Hematopoietic multipotent progenitor cell treated with erythropoietin and hydrocortisone succinate and interleukin-3 and kit ligand, for 8 days (in vitro differentiated cells): ENCODE measurements at regions not wholly inside any gene's neighbourhood (a gene's known extent, or its start where the extent isn't known, plus 50 kb on each side); places are given as distances from the start of the nearest gene placed in this dataset.

Experiments used
- DNase-seq: peaks from one replicate; pipeline ENCODE4 v3.0.0-alpha.2; 2015

- DNase-seq, result no peak
Measured at GRCh38 chr11:70486731-70487130, 88.4 kb downstream of the CTTN start.

GRCh38 chr11:70487160-70487559 is 88.8 kb downstream of the CTTN start:
- DNase-seq, result no peak

- DNase-seq, result no peak
Measured at GRCh38 chr11:70487756-70488155, 89.4 kb downstream of the CTTN start.

- no peak for DNase-seq
Measured at GRCh38 chr11:70488171-70488703, 89.9 kb downstream of the CTTN start.

GRCh38 chr11:70489276-70489675 is 90.9 kb downstream of the CTTN start:
- no peak for DNase-seq

- no peak for DNase-seq
Measured at GRCh38 chr11:70490208-70490607, 91.9 kb downstream of the CTTN start.

GRCh38 chr11:70490723-70491558 is 92.6 kb downstream of the CTTN start:
- no peak for DNase-seq

- DNase-seq, result no peak
Measured at GRCh38 chr11:70491696-70492472, 93.6 kb downstream of the CTTN start.

- no peak for DNase-seq
Measured at GRCh38 chr11:70493089-70493474, 94.8 kb downstream of the CTTN start.

- no peak for DNase-seq
Measured at GRCh38 chr11:70493891-70494290, 95.6 kb downstream of the CTTN start.

- DNase-seq, result no peak
Measured at GRCh38 chr11:70494559-70495350, 96.4 kb downstream of the CTTN start.

GRCh38 chr11:70495351-70496310 is 97.3 kb downstream of the CTTN start:
- DNase-seq, result no peak

- no peak for DNase-seq
Measured at GRCh38 chr11:70496591-70497535, 98.5 kb downstream of the CTTN start.

- no peak for DNase-seq
Measured at GRCh38 chr11:70497536-70498075, 99.3 kb downstream of the CTTN start.

- no peak for DNase-seq
Measured at GRCh38 chr11:70498171-70498571, 99.8 kb downstream of the CTTN start.

- DNase-seq, result no peak
Measured at GRCh38 chr11:70498976-70499801, 100.9 kb downstream of the CTTN start.

GRCh38 chr11:70500076-70500847 is 101.9 kb downstream of the CTTN start:
- DNase-seq, result no peak

GRCh38 chr11:70501051-70501901 is 102.9 kb downstream of the CTTN start:
- no peak for DNase-seq
